Neural progenitor cell (in vitro differentiated cells): ENCODE measurements at regions not wholly inside any gene's neighbourhood (a gene's known extent, or its start where the extent isn't known, plus 50 kb on each side); places are given as distances from the start of the nearest gene placed in this dataset.

Experiments used
- DNase-seq: peaks from one replicate; pipeline ENCODE4 v3.0.0-alpha.2; 2016; ENCODE audit warnings: low spot score
- H2AFZ ChIP-seq: fragments of 200-600 bp; sonication (generic); replicated peaks from 2 replicates; pipeline ENCODE4 v1.6.1; 2016; ENCODE audit warnings: antibody characterized with exemption
- H3F3A ChIP-seq: fragments of 200-600 bp; sonication (generic); 2 replicates; pipeline ENCODE4 v1.6.1; 2016; ENCODE audit warnings: antibody characterized with exemption, low read depth
- H3K27ac ChIP-seq: fragments of 200-600 bp; sonication (generic); 2 replicates; pipeline ENCODE4 v1.5.1; 2016; ENCODE audit warnings: mild to moderate bottlenecking
- H3K27me3 ChIP-seq: fragments of 200-600 bp; sonication (generic); 2 replicates; pipeline ENCODE4 v1.6.1; 2016; ENCODE audit warnings: mild to moderate bottlenecking, moderate library complexity
- H3K36me3 ChIP-seq: fragments of 200-600 bp; sonication (generic); 2 replicates; pipeline ENCODE4 v1.5.1; 2016
- H3K4me1 ChIP-seq: fragments of 200-600 bp; sonication (generic); 2 replicates; pipeline ENCODE4 v1.6.1; 2016; ENCODE audit warnings: mixed run types
- H3K4me2 ChIP-seq: fragments of 200-600 bp; sonication (generic); 2 replicates; pipeline ENCODE4 v1.6.1; 2016
- H3K4me3 ChIP-seq: fragments of 200-600 bp; sonication (generic); 2 replicates; pipeline ENCODE4 v1.5.1; 2016
- H3K79me2 ChIP-seq: fragments of 200-600 bp; sonication (generic); 2 replicates; pipeline ENCODE4 v1.6.1; 2016; ENCODE audit warnings: low read depth
- H3K9ac ChIP-seq: fragments of 200-600 bp; sonication (generic); 2 replicates; pipeline ENCODE4 v1.6.1; 2016
- H3K9me3 ChIP-seq: fragments of 200-600 bp; sonication (generic); 2 replicates; pipeline ENCODE4 v1.5.1; 2016; ENCODE audit warnings: low read depth
- H4K20me1 ChIP-seq: fragments of 200-600 bp; sonication (generic); 2 replicates; pipeline ENCODE4 v1.6.1; 2016; ENCODE audit warnings: low read depth
- H3K27ac Mint-ChIP-seq: 3 replicates; pipeline ENCODE4 v1.8.0; 2021; ENCODE audit warnings: mixed read lengths
- H3K27me3 Mint-ChIP-seq: 2 replicates; pipeline ENCODE4 v1.8.0; 2022; ENCODE audit warnings: low read depth, mild to moderate bottlenecking, inconsistent platforms, moderate library complexity, mixed read lengths; ENCODE audit not compliant: insufficient read depth
- H3K36me3 Mint-ChIP-seq: 3 replicates; pipeline ENCODE4 v1.8.0; 2021; ENCODE audit warnings: mixed read lengths
- H3K4me1 Mint-ChIP-seq: 3 replicates; pipeline ENCODE4 v1.8.0; 2021; ENCODE audit warnings: mixed read lengths
- H3K4me3 Mint-ChIP-seq: 3 replicates; pipeline ENCODE4 v1.8.0; 2021; ENCODE audit warnings: mild to moderate bottlenecking, moderate library complexity, mixed read lengths
- H3K9me3 Mint-ChIP-seq: 3 replicates; pipeline ENCODE4 v1.8.0; 2020; ENCODE audit warnings: mixed read lengths
- EZH2 ChIP-seq: fragments of 200-600 bp; sonication (generic); IDR thresholded peaks from 2 replicates; pipeline ENCODE4 v1.6.1; 2017; ENCODE audit warnings: antibody characterized with exemption, mild to moderate bottlenecking, moderate library complexity
- EZH2phosphoT487 ChIP-seq: fragments of 200-600 bp; sonication (generic); IDR thresholded peaks from 2 replicates; pipeline ENCODE4 v1.6.1; 2017; ENCODE audit warnings: antibody characterized with exemption
- TF ChIP-seq, protein P1 (sequence below): fragments of 200-600 bp; sonication (generic); IDR thresholded peaks from 2 replicates; pipeline ENCODE4 v1.5.1; 2017; ENCODE audit warnings: antibody characterized with exemption, mild to moderate bottlenecking

- DNase-seq = no peak
- no peaks in the 10 kb centered on the region for H3K36me3 ChIP-seq
- H4K20me1 ChIP-seq = peaks cover 25% of the 10 kb centered on the region
- H3K9me3 Mint-ChIP-seq = no peaks in the 10 kb centered on the region
- H3K4me3 Mint-ChIP-seq = peak overlapping the region; percentile 38
- H3K4me1 Mint-ChIP-seq = peaks cover 53% of the 10 kb centered on the region
- no peaks in the 10 kb centered on the region for H3K79me2 ChIP-seq
- no peak overlapping the region for H3K27ac ChIP-seq
- no peaks in the 10 kb centered on the region for H3K9me3 ChIP-seq
- no peaks in the 10 kb centered on the region for H3K27me3 ChIP-seq
- H2AFZ ChIP-seq = no peak overlapping the region
- no peak overlapping the region for H3K9ac ChIP-seq
- H3K4me2 ChIP-seq = peak overlapping the region; percentile 39
- H3K36me3 Mint-ChIP-seq = peaks cover 2% of the 10 kb centered on the region
- H3K4me3 ChIP-seq = no peak overlapping the region
- H3K4me1 ChIP-seq = peaks cover 39% of the 10 kb centered on the region
- TF ChIP-seq EZH2 (no peak), EZH2phosphoT487 (no peak)
- TF ChIP-seq, protein P1, sequence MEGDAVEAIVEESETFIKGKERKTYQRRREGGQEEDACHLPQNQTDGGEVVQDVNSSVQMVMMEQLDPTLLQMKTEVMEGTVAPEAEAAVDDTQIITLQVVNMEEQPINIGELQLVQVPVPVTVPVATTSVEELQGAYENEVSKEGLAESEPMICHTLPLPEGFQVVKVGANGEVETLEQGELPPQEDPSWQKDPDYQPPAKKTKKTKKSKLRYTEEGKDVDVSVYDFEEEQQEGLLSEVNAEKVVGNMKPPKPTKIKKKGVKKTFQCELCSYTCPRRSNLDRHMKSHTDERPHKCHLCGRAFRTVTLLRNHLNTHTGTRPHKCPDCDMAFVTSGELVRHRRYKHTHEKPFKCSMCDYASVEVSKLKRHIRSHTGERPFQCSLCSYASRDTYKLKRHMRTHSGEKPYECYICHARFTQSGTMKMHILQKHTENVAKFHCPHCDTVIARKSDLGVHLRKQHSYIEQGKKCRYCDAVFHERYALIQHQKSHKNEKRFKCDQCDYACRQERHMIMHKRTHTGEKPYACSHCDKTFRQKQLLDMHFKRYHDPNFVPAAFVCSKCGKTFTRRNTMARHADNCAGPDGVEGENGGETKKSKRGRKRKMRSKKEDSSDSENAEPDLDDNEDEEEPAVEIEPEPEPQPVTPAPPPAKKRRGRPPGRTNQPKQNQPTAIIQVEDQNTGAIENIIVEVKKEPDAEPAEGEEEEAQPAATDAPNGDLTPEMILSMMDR = no peak
- H3K27ac Mint-ChIP-seq = peak overlapping the region; percentile 67
- H3F3A ChIP-seq = peaks cover 11% of the 10 kb centered on the region
- peaks cover 14% of the 10 kb centered on the region for H3K27me3 Mint-ChIP-seq
These were observed 85.9 kb upstream of the GSE1 start for GRCh38 chr16:85527042-85527766.

DNA sequence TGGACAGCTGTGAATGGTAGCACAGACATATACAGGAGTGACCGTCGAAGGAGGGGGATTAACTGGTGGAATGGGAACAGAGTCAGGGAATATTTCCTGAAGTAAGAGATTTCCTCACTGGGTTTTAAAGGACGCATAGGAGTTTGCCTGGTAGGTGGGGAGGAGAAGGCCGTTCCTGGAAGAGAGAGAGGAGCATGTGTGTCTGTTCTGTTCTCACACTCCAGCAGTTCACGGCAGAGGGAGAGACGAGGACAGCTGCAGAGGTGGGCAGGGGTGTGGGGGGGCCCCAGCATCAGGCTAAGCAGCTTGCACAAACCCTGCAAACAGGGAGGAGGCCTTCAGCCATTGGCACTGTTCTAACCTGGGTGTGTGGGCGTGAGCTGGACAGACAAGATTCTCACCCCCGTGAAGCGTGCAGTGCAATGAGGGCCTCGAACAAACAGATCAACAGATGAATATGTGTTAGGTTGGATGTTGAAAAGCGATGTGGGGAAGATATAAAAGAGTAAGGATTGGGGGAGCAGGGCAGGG is 85.3 kb upstream of the GSE1 start:
- no peak overlapping the region for H3K27ac ChIP-seq
- H3K9me3 ChIP-seq = no peaks in the 10 kb centered on the region
- DNase-seq = no peak
- H3F3A ChIP-seq = peaks cover 11% of the 10 kb centered on the region
- H3K27me3 Mint-ChIP-seq = peaks cover 9% of the 10 kb centered on the region
- peaks cover 25% of the 10 kb centered on the region for H4K20me1 ChIP-seq
- no peak overlapping the region for H3K9ac ChIP-seq
- H3K79me2 ChIP-seq = no peaks in the 10 kb centered on the region
- H3K27ac Mint-ChIP-seq = peak overlapping the region; percentile 67
- no peaks in the 10 kb centered on the region for H3K27me3 ChIP-seq
- no peaks in the 10 kb centered on the region for H3K9me3 Mint-ChIP-seq
- peaks cover 47% of the 10 kb centered on the region for H3K4me1 Mint-ChIP-seq
- peaks cover under 1% of the 10 kb centered on the region for H3K36me3 Mint-ChIP-seq
- peak overlapping the region; percentile 39 for H3K4me2 ChIP-seq
- H3K4me3 ChIP-seq = no peak overlapping the region
- TF ChIP-seq EZH2 (no peak), EZH2phosphoT487 (no peak)
- TF ChIP-seq, protein P1 = no peak
- H3K4me1 ChIP-seq = peaks cover 39% of the 10 kb centered on the region
- peak overlapping the region; percentile 9 for H3K4me3 Mint-ChIP-seq
- H3K36me3 ChIP-seq = no peaks in the 10 kb centered on the region
- H2AFZ ChIP-seq = no peak overlapping the region

- no peaks in the 10 kb centered on the region for H3K9me3 Mint-ChIP-seq
- DNase-seq = no peak
- H3K4me3 Mint-ChIP-seq = no peak overlapping the region
- Histone ChIP-seq H3K27me3 (no peaks in the 10 kb centered on the region), H2AFZ (no peak overlapping the region), H3K36me3 (no peaks in the 10 kb centered on the region), H3F3A (peaks cover 11% of the 10 kb centered on the region), H4K20me1 (peaks cover 25% of the 10 kb centered on the region), H3K9me3 (no peaks in the 10 kb centered on the region), H3K9ac (no peak overlapping the region), H3K79me2 (no peaks in the 10 kb centered on the region), H3K4me3 (no peak overlapping the region), H3K27ac (no peak overlapping the region), H3K4me2 (no peak overlapping the region), H3K4me1 (peaks cover 34% of the 10 kb centered on the region)
- peak overlapping the region; percentile 29 for H3K27ac Mint-ChIP-seq
- TF ChIP-seq EZH2 (no peak), EZH2phosphoT487 (no peak)
- TF ChIP-seq, protein P1 = peak; percentile 43
- peaks cover 40% of the 10 kb centered on the region for H3K4me1 Mint-ChIP-seq
- peaks cover 8% of the 10 kb centered on the region for H3K27me3 Mint-ChIP-seq
- no peaks in the 10 kb centered on the region for H3K36me3 Mint-ChIP-seq
These were observed 84.4 kb upstream of the GSE1 start for GRCh38 chr16:85528528-85529387.
